ENCODE measurements at regions not wholly inside any gene's neighbourhood (a gene's known extent, or its start where the extent isn't known, plus 50 kb on each side); places are given as distances from the start of the nearest gene placed in this dataset.

- TF ChIP-seq, protein P1, sequence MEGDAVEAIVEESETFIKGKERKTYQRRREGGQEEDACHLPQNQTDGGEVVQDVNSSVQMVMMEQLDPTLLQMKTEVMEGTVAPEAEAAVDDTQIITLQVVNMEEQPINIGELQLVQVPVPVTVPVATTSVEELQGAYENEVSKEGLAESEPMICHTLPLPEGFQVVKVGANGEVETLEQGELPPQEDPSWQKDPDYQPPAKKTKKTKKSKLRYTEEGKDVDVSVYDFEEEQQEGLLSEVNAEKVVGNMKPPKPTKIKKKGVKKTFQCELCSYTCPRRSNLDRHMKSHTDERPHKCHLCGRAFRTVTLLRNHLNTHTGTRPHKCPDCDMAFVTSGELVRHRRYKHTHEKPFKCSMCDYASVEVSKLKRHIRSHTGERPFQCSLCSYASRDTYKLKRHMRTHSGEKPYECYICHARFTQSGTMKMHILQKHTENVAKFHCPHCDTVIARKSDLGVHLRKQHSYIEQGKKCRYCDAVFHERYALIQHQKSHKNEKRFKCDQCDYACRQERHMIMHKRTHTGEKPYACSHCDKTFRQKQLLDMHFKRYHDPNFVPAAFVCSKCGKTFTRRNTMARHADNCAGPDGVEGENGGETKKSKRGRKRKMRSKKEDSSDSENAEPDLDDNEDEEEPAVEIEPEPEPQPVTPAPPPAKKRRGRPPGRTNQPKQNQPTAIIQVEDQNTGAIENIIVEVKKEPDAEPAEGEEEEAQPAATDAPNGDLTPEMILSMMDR (IDR thresholded peaks at IDR 0.05; ENCODE audit: insufficient read depth, low read length) = no peak
- no peak for TF ChIP-seq POLR2AphosphoS5 (IDR thresholded peaks at IDR 0.05; ENCODE audit: low read depth)
- TF ChIP-seq GABPA (IDR thresholded peaks at IDR 0.05; ENCODE audit: low read depth) = no peak
Measured at GRCh38 chr14:65208548-65208947, 106.2 kb upstream of the MAX start.

Data from HL-60 (cell line).